ENCODE measurements at regions not wholly inside any gene's neighbourhood (a gene's known extent, or its start where the extent isn't known, plus 50 kb on each side); places are given as distances from the start of the nearest gene placed in this dataset.
A peak's percentile ranks its signal among the peaks of the same experiment; 100 is the strongest.
"Not testable (repeated sequence)": the region's sequence is repeated elsewhere in the genome, so short reads cannot be mapped to it uniquely, and the experiment has no call there.

DNA sequence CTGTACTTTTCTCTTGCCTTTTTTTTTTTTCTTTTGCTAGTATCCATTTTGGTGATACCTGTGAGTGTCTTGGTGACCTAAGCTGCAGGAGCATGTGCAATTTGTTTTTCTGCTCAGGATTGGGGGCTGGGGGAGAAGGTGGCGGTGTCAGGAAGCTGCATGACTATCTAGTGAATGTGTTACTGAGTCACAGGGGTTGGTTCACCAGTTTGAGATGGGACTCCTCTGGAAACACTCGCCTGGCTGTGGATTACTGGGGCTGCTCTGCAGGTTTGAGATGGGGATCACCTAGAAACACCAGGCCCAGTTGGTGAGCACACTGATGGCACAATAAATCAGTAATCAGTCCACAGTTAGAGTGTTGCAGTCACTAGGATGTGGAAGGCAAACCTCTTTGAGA lies 447.9 kb downstream of the SPATA31D1 start:
- no peak for DNase-seq (ENCODE audit: low read depth, low spot score)
- in situ Hi-C loops (cut with HindIII; ENCODE audit: low pct_unique_long_range_greater_than_20kb, low sequenced_read_pairs): no loop called here

DNA sequence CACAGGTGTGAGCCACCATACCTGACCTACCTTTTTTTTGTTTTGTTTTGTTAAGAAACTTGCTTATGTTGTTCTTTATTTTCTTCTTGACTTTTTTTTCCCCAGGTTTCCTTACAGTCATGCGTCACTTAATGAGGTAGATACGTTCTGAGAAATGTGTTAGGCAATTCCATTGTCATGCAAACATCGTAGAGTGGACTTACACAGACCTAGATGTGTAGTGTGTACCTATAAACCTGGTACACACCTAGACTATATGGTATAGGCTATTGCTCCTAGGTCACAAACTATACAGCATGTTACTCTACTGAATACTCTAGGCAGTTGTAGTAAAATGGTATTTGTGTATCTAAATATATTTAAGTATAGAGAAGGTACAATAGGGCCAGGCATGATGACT lies 448.6 kb downstream of the SPATA31D1 start:
- in situ Hi-C loops (cut with HindIII; ENCODE audit: low pct_unique_long_range_greater_than_20kb, low sequenced_read_pairs); DNase-seq (ENCODE audit: low read depth, low spot score): not testable (repeated sequence)

DNA sequence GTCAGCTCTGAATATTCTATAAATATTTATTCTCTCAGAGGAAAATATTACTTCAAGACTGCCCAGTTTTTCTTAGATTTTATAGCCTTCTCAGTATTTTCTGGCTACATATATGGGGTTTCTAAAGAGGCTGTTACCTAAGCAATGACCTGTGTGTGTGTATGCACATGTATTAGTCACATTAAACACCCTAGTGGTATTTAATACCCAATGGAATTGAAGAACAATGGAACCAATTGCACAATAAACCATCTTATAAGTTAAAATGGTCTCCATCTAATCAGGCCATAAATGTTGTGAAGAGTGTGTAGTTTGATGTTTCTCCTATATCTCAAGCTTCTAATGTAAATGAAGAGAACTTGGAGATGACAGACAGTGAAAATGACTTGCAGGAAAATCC lies 450.0 kb downstream of the SPATA31D1 start:
- DNase-seq (ENCODE audit: low read depth, low spot score): no peak
- in situ Hi-C loops (cut with HindIII; ENCODE audit: low pct_unique_long_range_greater_than_20kb, low sequenced_read_pairs): no loop called here

DNA sequence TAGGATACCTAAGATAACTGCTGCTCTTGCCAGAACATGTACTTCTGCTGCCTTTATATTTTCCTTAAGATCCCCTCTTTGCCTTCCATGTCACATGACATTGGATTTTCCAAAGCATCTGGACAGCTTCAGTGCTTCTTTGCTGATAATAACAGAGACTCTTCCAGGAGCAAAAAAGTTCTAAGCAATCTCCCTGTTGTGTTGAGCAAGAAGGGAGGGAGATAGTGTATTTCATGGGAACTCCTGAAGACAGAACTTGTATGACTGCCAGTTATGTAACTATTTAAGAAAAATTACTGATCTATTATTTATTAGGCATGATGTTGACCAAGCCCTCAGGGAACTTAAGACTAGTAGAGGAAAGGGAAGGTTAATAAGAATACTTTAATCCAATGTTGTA lies 454.7 kb downstream of the SPATA31D1 start:
- no peak for DNase-seq (ENCODE audit: low read depth, low spot score)
- in situ Hi-C loops (cut with HindIII; ENCODE audit: low pct_unique_long_range_greater_than_20kb, low sequenced_read_pairs): no loop called here

DNA sequence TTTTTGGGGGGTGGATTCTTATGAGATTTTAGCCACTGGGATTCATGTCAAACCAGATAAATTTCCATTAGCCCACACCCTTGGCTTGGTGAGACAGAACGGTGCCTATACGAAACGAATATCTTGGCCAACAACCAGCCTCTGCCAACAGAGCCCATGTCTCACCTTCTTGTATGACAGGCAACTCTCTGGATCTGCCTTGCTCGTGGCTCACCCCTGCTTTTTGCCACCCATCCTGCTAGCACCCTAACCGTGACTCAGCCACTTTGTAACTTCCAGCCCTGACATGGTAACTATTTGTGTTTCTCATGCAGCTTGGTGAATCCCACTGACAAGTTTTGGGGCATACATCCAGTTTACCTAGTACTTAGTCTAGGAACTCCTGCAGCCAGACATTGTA lies 457.0 kb downstream of the SPATA31D1 start:
- no peak for DNase-seq (ENCODE audit: low read depth, low spot score)
- in situ Hi-C loops (cut with HindIII; ENCODE audit: low pct_unique_long_range_greater_than_20kb, low sequenced_read_pairs): no loop called here

DNA sequence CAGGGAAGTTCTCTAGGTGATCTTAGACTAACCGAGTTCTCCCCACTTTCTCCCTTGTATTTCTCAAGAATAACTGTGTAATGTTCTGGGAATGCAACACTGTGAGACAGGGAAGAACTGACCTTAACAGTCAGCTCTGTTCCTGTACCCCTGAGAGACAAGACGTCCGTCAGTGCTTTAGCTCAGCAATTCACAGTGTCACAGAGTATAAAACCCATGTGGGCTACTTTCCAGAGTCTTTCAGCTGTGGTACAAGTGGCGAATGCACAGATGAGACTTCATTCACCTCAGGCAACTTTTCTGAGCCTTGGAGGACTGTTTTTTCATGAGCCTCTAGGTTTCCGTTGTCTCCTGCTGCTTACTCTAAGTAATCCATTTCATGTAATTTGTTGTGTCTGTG lies 458.8 kb downstream of the SPATA31D1 start:
- in situ Hi-C loops (cut with HindIII; ENCODE audit: low pct_unique_long_range_greater_than_20kb, low sequenced_read_pairs): no loop called here
- DNase-seq (ENCODE audit: low read depth, low spot score): no peak

DNA sequence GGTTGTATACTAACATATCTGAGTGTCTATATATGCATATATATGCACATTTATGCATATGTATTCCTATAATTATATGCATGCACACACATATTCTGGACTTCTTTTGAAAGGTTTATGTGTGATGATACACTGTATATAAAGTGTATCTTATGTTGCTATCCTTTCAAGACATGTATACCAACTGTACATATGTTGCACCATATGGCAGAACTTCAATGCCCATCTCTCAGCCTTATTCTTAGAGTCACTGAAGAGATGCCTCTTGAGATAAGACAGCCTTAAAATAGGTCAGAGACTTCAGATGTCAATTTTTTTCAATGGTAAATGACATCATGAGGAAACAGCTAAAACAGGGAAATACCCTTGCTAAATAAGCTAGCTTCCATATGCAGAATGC lies 461.4 kb downstream of the SPATA31D1 start:
- in situ Hi-C loops (cut with HindIII; ENCODE audit: low pct_unique_long_range_greater_than_20kb, low sequenced_read_pairs): no loop called here
- no peak for DNase-seq (ENCODE audit: low read depth, low spot score)

DNA sequence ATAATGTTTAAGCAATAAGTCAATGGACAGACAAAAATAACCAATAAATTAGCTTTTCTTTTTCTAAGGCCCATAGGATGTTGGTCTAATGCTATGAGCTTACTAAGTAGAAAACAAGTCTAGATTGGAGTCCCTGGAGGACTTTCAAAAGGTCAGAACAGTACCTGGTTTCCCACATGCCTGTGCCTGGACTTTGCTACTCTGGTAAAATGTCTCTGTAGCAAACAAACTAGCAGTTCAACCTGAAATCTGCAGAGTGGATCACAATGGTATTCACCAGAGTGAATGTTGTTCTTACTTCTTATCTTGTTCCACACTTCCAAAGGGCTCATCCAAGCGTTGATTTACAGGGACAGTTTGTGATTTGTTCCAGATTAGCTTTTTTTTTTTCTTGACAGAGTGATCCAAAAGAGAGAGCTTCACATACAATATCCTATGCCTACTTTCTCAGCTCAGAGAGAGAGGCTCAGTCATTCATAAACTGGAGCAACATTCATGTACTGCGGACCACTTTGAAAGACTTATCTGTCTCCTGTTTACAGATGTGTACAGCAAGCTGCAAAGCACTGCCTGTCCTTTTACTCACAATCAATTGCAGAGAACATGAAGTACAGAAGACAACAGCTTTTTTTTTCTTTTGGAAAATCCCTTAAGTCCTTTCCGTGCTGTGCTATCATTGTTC lies 466.1 kb downstream of the SPATA31D1 start:
- in situ Hi-C loops (cut with HindIII; ENCODE audit: low pct_unique_long_range_greater_than_20kb, low sequenced_read_pairs): no loop called here
- no peak for DNase-seq (ENCODE audit: low read depth, low spot score)

DNA sequence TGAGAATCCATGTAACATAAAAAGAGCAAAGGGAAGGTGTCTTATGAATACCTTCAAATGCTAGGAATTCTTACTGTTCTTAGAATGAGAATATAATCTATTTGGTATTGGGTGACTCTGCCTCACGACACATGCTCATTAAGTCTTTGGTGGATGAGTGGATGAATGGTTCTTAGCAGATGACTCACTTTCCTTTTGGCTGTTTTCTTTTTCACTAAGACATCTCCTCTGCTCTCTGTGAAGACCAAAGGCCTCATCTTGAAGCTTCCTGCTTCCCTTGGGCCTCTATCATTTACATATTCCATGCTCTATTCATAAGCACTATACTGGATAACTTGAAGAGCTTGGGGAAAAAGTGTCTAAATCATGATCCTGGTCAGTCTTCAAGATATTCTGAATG lies 468.1 kb downstream of the SPATA31D1 start:
- in situ Hi-C loops (cut with HindIII; ENCODE audit: low pct_unique_long_range_greater_than_20kb, low sequenced_read_pairs): no loop called here
- DNase-seq (ENCODE audit: low read depth, low spot score): no peak

DNA sequence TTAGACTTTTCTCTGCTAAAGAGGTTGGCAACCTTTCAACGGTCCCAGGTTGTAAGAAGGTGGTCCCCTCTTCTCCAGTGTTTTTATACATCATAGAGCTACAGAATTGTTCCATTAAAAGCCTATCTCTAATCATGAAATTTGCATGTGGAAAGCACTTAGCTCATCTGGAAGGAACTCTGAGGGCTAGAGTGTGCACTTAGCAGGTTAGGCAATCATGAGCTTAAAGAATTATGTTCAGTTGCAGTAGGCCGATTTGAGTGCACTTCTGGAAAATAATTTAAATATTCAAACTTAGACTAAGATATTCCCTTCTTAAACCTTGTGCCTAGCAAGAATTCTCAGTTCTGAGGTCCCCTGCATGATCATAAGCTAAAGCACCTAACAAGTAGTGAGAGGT lies 468.7 kb downstream of the SPATA31D1 start:
- in situ Hi-C loops (cut with HindIII; ENCODE audit: low pct_unique_long_range_greater_than_20kb, low sequenced_read_pairs): no loop called here

DNA sequence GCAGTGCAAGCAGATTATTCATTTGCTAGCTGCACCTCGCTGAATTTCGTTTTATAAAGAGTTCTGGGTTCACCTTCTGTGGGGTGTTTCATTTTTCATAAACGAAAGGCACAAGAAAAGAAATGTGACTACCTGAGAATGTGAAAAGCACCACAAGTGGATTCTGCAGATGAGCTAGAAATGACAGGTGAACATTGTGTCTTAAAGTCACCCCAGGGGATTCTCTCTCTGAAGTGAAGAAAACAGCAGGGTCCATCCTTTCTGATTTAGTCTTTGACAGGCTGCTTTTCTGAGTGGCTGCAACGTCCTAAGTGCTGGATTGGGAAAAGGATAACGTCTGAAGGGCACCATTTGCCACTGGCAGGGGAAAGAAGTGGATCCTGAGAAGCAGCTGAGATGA lies 469.3 kb downstream of the SPATA31D1 start:
- DNase-seq (ENCODE audit: low read depth, low spot score): no peak
- in situ Hi-C loops (cut with HindIII; ENCODE audit: low pct_unique_long_range_greater_than_20kb, low sequenced_read_pairs): no loop called here

More for the DNA sequence above, 468.7 kb downstream of the SPATA31D1 start:
- no peak for DNase-seq (ENCODE audit: low read depth, low spot score)

DNA sequence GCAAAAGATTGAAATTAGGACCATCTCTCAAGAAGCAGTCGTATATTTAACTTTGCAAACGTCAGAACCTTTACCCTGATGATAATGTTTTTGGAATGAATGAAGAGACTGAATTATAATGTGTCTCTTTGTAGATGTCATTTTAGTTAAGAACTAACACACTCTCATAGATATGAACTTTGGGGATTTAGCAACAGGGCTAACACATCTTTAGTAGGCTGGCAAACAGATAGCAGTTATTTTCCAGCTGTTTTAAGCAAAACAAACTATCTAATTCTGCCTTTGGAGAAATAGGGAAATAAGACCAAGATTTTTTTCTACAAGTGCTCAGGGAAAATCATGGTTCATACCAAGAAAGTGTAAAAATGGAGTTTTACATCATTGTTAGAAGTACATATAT lies 469.7 kb downstream of the SPATA31D1 start:
- no peak for DNase-seq (ENCODE audit: low read depth, low spot score)
- in situ Hi-C loops (cut with HindIII; ENCODE audit: low pct_unique_long_range_greater_than_20kb, low sequenced_read_pairs): no loop called here

DNA sequence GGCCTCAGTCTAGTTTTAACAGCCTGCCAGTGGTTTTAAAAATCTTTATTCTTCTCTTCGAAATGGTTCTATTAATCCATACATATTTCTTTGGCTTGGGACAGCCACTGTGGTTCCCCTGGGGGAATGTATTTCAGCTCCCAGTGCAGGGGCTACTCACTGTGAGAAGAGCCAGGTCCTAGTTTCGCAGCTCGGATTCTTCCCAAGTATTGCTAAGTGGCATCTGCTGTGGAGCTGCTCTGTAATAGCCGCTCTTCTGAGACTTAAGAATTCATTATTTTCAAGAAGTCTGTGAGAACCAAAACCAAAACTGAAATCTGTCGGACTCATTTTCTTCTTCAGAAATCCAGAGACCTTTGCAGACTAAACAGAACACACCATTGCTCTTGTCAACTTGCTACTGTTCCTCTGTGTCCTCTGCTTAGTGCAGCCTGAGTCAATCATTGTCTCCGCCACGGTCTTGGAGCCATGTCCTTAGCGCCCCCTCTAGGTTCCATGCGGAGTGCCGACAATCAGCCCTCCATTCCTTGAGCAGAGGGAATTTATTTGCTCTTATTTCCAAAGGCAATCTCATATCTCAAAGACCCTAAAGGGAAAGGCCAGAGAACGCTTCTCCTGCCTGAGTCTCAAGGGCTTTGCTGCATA lies 478.2 kb downstream of the SPATA31D1 start:
- in situ Hi-C loops (cut with HindIII; ENCODE audit: low pct_unique_long_range_greater_than_20kb, low sequenced_read_pairs): no loop called here
- DNase-seq (ENCODE audit: low read depth, low spot score): peak; percentile 64

DNA sequence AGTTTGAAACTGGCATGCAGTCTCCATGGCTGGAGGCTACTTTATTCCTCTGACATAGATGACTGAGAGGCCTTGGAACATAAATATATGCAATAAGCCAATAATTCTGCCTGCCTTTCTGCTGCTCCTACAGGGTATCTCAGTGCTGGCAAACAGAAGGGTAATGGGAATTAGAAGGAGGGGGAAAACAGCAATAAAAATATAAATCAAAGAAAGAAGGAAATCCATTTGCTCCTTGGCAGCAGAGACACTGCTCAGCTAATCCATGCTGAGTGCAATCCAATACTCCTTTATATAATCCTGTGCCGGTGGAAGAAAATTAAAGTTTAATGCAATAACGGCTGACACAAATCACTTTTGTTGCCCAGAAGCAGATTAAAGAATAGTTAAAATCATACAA lies 478.9 kb downstream of the SPATA31D1 start:
- no peak for DNase-seq (ENCODE audit: low read depth, low spot score)
- in situ Hi-C loops (cut with HindIII; ENCODE audit: low pct_unique_long_range_greater_than_20kb, low sequenced_read_pairs): no loop called here

DNA sequence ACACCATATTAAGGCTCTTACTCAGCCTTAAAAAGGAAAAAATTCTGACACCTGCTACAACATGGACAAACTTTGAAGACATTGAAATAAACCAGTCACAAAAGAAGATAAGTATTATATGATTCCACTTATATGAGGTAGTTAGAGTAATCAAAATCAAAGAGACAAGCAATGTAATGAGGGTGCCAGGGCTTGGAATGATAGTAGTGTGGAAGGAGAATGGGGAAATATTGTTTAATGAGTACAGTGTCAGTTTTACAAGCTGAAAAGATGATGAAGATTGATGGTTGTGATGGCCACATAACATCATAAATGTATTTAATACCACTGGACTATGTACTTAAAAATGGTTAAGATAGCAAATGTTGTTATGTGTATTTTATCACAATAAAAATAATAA lies 485.7 kb downstream of the SPATA31D1 start:
- DNase-seq (ENCODE audit: low read depth, low spot score): no peak
- in situ Hi-C loops (cut with HindIII; ENCODE audit: low pct_unique_long_range_greater_than_20kb, low sequenced_read_pairs): no loop called here

DNA sequence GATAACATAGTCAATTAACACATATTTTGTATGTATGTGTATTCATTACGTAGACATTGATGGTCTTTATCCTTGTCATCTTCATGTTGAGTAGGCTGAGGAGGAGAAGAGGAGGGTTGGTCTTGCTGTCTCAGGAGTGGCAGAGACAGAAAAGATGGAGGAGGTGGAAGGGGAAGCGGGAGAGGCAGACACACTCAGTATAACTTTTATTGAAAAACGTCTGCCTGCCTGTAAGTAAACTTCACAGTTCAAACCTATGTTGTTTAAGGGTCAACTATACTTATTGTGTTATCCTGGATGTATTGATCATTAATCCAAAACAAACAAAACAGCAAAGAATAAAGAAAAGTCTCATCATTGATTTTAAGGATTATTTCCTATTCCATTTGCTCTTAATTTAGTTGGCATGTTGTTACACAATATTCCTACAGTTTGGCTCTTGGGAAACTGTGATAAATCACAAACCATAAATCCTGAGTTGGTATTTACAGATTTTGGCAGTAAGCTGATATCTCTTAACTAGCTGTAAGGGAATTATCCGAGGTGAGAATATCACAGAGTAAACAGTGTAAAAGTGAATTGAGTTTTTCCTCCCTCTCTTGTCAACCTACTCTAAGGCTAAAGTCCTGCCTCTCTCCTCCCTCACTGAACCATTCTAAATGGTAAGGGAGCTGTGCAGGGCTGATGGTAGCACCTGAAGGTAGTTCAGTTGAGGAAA lies 487.2 kb downstream of the SPATA31D1 start:
- in situ Hi-C loops (cut with HindIII; ENCODE audit: low pct_unique_long_range_greater_than_20kb, low sequenced_read_pairs): no loop called here
- no peak for DNase-seq (ENCODE audit: low read depth, low spot score)

DNA sequence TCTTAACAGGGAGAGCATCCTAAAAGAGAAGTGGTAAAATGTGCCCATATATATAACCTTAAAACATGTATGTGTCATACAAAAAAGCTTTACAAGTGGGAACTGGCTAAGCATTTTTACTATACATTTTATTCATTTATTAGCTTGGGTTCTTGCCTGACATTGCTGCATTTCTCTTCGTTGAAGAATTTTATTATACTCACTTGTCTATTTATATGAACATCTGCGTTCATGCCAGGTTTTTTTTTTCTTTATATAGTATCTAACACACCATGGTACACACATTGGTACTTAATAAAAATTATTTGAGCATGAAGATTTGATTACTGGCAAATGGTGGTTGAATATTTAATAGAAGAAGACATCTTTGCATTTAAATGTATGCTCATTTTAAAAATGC lies 492.3 kb downstream of the SPATA31D1 start:
- DNase-seq (ENCODE audit: low read depth, low spot score): no peak
- in situ Hi-C loops (cut with HindIII; ENCODE audit: low pct_unique_long_range_greater_than_20kb, low sequenced_read_pairs): no loop called here

DNA sequence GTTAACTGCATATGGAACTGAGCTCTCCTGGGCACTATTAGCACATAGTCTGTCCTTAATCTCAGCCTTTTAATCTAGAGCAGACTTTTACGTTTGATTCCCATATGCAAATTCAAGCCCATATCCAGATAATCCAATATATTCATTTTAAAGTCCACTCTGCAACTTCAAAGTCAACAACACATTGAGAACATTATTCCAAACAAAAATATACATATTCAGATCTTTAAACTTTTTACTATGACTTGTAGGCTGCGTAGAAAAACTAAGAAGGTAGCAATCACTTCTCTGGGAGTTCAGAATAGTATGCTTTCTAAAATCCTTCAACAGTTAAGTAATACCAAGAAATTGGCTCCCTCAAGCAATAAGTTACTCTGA lies 499.4 kb downstream of the SPATA31D1 start:
- in situ Hi-C loops (cut with HindIII; ENCODE audit: low pct_unique_long_range_greater_than_20kb, low sequenced_read_pairs): no loop called here
- DNase-seq (ENCODE audit: low read depth, low spot score): no peak
